ENCODE measurements at regions not wholly inside any gene's neighbourhood (a gene's known extent, or its start where the extent isn't known, plus 50 kb on each side); places are given as distances from the start of the nearest gene placed in this dataset.

GRCh38 chr5:18702821-18703220, 1068.6 kb downstream of the TAF11L14 start:
- H3K4me3 ChIP-seq = no peak overlapping the region
- H3K27me3 ChIP-seq = no peaks in the 10 kb centered on the region
- H3K4me1 ChIP-seq (replicated peaks in 1 of 2) = no peaks in the 10 kb centered on the region
- intact Hi-C loops (cut with DNase I) = loop anchor here in 1 of 2 donors (10.0 kb wide), 1 partner anchor 238 kb away; no protein-coding TSS in a partner anchor
- H3K27ac ChIP-seq = no peak overlapping the region
- 19 to 55% (median 35%) methylated on average over 1 of the region's 1 CpG for WGBS, 4 donors
- no peak for DNase-seq
- TF ChIP-seq CTCF (IDR thresholded peaks at IDR 0.05) = no peak
- no peak for TF ChIP-seq POLR2A (IDR thresholded peaks at IDR 0.05)
- H3K9me3 ChIP-seq (replicated peaks in 1 of 3) = no peaks in the 10 kb centered on the region
- H3K36me3 ChIP-seq (replicated peaks in 1 of 2) = no peaks in the 10 kb centered on the region

GRCh38 chr5:18712936-18713485, 1078.8 kb downstream of the TAF11L14 start:
- Histone ChIP-seq H3K36me3 (replicated peaks in 1 of 2) (no peaks in the 10 kb centered on the region), H3K27me3 (no peaks in the 10 kb centered on the region), H3K4me3 (no peak overlapping the region), H3K27ac (no peak overlapping the region), H3K9me3 (replicated peaks in 1 of 3) (no peaks in the 10 kb centered on the region), H3K4me1 (replicated peaks in 1 of 2) (no peaks in the 10 kb centered on the region)
- TF ChIP-seq CTCF (IDR thresholded peaks at IDR 0.05) (no peak), POLR2A (IDR thresholded peaks at IDR 0.05) (no peak)
- intact Hi-C loops (cut with DNase I) = no loop called here
- DNase-seq = no peak
- WGBS, 4 donors = 70 to 81% (median 77%) methylated on average over 5 of the region's 5 CpGs

- 43 to 74% (median 54%) methylated on average over 1 of the region's 1 CpG for WGBS, 4 donors
- DNase-seq = no peak
- H3K27me3 ChIP-seq = no peaks in the 10 kb centered on the region
- intact Hi-C loops (cut with DNase I) = no loop called here
- no peaks in the 10 kb centered on the region for H3K36me3 ChIP-seq (replicated peaks in 1 of 2)
- H3K4me3 ChIP-seq = no peak overlapping the region
- TF ChIP-seq CTCF (IDR thresholded peaks at IDR 0.05) = no peak
- no peak for TF ChIP-seq POLR2A (IDR thresholded peaks at IDR 0.05)
- H3K9me3 ChIP-seq (replicated peaks in 1 of 3) = no peaks in the 10 kb centered on the region
- no peak overlapping the region for H3K27ac ChIP-seq
- no peaks in the 10 kb centered on the region for H3K4me1 ChIP-seq (replicated peaks in 1 of 2)
Observed at GRCh38 chr5:18720002-18720401, 1085.7 kb downstream of the TAF11L14 start.

- no peaks in the 10 kb centered on the region for H3K4me1 ChIP-seq (replicated peaks in 1 of 2)
- H3K27ac ChIP-seq = no peak overlapping the region
- no peaks in the 10 kb centered on the region for H3K27me3 ChIP-seq
- no peak for TF ChIP-seq CTCF (IDR thresholded peaks at IDR 0.05)
- no peak for TF ChIP-seq POLR2A (IDR thresholded peaks at IDR 0.05)
- intact Hi-C loops (cut with DNase I) = no loop called here
- H3K4me3 ChIP-seq = no peak overlapping the region
- 85 to 92% (median 89%) methylated on average over 14 to 16 of the region's 16 CpGs for WGBS, 4 donors
- no peaks in the 10 kb centered on the region for H3K9me3 ChIP-seq (replicated peaks in 1 of 3)
- no peak for DNase-seq
- no peaks in the 10 kb centered on the region for H3K36me3 ChIP-seq (replicated peaks in 1 of 2)
Observed at GRCh38 chr5:18732556-18733479, 1098.6 kb downstream of the TAF11L14 start.

Measured in adrenal gland (tissue), 9 donors.